ENCODE measurements at regions not wholly inside any gene's neighbourhood (a gene's known extent, or its start where the extent isn't known, plus 50 kb on each side); places are given as distances from the start of the nearest gene placed in this dataset.
"Not testable (repeated sequence)": the region's sequence is repeated elsewhere in the genome, so short reads cannot be mapped to it uniquely, and the experiment has no call there.

DNA sequence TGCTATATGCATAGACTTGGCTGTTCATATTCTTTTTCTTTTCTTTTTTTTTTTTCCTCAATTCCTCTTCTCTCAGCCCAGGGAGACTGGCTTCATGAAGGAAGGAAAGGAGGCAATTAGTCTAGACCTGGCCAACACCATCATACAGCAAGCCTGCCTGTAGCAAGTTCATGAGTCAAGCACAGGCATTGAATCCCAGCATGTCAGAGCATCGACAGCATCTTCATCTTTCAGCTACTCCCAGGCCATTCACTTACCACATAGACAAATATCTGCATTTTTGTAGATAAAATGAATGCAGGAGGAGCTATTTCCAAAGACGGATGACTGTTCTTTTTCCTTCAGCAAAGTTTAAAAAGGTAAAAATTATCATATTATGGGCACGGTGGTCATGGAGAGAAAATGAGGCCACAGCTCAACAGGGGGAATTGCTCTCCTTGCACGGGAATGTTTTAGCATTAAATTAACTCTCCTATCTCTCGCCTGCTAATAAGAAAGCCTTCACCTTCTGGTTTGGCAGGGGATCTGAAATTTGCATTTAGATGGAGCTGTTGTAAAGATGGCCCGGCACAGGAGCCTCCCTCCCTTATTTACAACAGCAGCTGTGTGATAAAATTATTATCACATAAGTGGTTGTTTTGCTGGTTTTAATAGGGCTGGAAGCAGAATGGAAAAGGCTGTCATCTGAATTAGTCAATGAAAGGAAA, 626.5 kb upstream of the AUTS2 start:
- no peak for DNase-seq

DNA sequence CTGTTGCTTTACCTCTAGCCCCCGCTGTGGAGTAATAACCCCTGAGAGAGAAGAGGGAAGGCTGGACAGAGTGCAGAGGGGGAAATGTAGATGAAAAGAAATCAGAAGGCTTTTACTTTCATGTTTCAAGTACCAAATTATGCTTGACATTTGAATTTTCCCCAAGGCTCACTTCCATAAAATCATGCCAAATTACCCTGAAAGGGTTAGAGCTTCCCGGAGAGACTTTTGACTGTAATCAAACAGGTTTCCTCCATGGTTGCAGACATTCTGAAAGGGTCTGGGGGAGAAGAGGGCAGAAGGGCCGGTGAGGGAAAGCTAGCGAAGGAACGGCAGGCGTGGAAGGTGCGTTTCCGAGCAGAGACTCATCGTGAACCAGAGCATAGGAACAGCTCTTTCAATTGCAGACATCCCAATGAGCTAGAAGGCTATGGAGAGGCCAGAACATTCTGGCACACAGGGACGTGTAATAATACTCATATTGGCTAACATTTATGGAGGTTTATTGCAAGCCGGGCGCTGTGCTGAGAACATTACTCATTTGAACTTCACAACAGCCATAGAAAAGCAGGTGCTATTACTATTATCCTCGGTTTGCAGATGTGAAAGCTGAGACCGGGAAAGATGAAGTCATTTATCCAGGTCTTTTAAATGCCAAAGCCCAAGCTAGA, 620.8 kb upstream of the AUTS2 start:
- DNase-seq, result no peak

DNA sequence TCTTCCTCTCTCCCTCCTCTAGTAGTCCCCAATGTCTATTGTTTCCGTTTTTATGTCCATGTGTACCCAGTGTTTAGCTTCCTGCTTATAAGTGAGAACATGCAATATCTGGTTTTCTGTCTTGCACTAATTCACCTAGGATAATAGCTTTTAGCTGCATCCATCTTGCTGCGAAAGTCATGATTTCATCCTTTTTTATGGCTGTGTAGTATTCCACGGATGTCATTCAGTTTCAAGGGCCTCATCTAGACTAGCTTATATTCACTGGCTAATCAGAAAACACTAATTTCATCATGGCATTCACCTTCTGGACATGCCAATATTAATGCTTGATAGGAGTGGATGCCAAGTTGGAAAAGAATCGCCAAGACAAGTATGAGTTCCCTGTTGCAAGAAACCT, 619.6 kb upstream of the AUTS2 start:
- DNase-seq, result no peak

DNA sequence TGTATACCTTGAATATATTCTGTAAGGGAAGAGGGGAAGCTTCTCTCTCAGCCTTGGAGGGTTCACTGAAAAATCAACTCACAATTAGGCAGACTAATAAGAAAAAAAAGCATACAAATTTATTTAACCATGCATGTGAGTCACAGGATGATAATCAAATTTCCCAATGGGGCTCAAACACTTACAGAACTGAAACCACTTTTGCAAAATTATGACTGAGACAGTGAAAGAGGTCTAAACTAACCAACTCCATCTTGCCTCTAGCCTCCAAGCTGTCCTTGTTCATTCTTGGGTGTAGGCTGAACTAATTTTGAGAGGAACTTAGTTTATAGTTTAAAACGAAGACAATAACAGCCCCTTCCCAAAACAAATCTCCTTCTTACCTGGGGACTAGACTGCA, 618.3 kb upstream of the AUTS2 start:
- no peak for DNase-seq

DNA sequence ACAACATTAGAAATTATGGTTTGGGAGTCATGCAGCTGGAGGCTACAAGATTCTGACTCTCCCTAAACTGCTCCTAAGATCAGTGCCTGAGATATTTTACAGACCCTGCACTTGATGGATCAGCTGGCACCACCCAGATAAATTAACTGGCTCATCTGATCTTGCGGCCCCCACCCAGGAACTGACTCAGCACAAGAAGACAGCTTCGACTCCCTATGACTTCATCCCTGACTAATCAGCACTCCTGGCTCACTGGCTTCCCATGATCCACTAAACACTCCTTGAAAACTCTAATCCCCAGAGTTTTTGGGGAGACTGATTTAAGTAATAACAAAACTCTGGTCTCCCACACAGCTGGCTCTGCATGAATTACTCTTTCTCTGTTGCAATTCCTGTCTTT, 617.8 kb upstream of the AUTS2 start:
- not testable (repeated sequence) for DNase-seq

DNA sequence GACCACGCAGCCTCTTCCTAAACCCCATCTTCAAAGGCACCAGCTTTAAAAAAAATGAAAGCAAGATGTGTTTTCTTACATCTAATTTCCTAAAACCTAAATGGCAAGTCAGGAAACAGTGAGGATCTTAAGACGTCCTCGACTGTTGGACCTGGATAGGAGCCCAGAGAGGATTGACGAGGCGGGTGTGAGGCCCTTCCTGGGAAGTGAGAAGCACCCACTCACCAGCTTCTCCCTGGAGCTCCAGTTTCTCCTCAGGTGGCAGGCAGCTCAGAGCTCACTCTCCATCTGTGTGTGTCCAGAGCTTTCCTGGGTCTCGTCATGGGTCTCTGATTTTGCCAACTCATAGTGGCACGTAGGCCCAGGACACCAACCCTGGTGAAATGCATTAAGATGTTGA, 614.0 kb upstream of the AUTS2 start:
- no peak for DNase-seq

DNA sequence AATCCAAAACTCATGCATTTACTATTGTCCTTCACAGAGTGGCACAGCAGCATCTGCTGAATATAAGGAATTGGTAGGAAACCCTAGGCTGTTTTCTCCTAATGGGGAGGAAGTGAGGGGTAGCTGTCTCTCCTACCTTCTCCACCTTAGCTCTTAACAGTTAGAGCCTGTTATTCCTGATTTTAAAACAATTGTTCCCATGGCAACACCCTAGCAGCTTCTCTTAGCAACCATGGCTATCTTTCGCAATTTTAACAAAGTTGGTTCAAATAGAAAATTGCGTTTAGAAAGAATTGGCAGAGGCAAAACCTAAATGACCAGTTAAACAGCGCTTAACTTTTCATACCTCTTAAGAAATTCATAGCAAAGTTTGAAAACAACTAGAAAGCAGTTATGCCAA, 603.4 kb upstream of the AUTS2 start:
- no peak for DNase-seq

DNA sequence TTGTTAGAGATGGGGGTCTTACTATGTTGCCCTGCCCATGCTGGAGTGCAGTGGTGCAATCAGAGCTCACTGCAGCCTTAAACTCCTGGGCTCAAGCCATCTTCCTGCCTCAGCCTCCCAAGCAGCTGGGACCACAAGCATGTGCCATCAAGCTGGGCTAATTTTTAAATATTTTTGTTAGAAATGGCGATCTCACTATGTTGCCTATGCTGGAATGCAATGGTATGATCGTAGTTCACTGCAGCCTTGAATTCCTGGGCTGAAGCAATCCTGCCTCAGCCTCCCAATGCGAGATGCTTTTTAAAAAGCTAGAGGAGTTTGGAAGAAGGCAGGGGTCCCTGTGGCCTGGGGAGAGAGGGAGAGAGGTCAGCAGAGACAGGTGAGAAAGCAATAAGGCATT, 600.1 kb upstream of the AUTS2 start:
- DNase-seq, result no peak

DNA sequence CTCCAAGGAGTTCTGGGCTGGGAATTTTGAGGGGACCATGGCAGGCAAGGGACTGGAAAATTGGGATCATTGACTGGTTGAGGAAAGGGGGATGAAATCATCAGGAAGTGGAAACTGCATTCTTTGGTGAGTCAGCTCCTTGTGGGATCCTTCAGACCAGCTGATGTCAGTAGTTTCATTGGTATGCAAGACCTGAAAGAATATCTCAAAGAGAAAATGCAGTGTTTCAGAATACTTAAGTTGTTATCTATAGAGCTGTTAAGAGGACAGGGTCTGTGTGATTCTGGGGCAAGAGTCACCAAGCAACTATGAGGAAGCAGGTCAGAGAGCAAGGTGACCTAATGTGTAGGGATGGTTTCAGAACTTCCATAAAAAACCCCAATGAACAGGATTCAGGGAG, 595.9 kb upstream of the AUTS2 start:
- no peak for DNase-seq

DNA sequence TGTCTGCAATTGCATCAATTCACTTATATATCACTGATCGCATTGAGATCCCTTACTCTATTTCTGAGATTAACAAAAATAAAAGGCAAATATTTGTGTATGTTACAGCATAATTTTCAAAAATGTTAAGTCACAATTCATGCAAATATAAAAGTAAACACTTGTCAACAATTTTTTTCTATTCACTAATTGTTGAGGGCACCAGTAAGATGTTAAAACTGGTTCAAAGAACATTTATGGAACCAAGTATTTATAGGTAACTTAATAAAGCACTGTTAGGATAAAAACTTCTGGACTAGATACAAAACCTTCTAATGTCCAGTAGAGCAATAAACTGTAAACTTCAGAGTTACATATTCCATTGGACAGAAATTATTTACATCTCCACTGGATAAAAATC, 586.1 kb upstream of the AUTS2 start:
- no peak for DNase-seq

DNA sequence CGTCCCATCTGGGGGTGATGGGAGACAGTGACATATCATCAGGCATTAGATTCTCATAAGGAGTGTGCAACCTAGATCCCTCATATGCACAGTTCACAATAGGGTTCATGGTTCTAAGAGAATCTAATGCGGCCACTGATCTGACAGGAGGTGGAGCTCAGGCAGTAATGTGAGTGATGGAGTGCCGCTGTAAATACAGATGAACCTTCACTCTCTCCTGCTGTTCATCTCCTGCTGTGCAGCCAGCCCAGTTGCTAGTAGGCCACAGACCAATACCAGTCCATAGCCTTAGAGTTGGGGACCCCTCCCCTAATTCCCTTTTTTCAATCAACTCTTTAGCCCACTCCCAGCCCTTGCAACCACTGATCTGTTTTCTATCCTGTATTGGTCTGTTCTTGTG, 581.1 kb upstream of the AUTS2 start:
- DNase-seq, result no peak

DNA sequence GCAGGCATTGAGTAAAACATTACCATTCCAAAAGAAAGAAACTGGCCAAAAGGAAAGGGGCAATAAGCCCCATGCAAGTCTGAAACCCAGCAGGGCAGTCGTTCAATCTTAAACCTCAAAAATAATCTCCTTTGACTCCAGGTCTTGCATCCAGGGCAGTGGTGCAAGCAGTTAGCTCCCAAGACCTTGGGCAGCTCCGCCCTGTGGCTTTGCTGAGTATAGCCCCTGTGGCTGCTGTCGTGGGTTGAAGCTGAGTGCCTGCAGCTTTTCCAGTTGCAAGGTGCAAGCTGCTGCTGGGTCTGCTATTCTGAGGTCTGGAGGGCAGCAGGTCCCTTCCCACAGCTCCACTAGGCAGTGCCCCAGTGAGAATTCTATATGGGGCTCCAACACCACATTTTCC, 580.1 kb upstream of the AUTS2 start:
- no peak for DNase-seq

DNA sequence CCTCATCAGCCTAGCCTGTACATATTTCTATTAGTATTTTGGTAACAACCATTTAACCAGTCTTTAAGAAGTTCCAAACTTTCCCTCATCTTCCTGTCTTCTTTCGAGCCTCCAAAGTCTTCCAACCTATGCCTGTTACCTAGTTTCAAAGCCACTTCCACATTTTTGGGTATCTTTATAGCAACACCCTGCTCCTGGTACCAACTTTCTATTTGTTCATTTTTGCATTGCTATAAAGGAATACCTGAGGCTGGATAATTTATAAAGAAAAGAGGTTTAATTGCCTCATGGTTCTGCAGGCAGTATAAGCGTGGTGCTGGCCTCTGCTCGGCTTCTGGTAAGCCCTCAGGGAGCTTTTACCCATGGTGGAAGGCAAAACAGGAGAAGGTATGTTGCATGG, 578.8 kb upstream of the AUTS2 start:
- DNase-seq, result no peak

DNA sequence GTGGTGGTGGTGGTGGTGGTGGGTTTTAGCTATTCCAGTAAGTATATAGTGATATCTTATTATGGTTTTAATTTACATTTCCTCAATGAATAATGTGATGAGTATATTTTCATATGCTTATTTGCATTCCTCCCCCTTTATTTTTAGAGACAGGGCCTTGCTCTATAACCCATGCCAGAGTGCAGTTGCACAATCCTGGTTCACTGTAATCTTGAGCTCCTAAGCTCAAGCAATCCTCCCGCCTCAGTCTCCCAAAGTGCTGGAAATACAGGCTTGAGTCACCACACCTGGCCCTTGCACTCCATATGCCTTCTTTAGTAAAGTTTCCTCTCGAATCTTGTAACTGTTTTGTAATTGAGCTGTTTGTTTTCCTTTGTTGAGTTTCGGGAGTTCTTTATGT, 577.7 kb upstream of the AUTS2 start:
- DNase-seq, result no peak

DNA sequence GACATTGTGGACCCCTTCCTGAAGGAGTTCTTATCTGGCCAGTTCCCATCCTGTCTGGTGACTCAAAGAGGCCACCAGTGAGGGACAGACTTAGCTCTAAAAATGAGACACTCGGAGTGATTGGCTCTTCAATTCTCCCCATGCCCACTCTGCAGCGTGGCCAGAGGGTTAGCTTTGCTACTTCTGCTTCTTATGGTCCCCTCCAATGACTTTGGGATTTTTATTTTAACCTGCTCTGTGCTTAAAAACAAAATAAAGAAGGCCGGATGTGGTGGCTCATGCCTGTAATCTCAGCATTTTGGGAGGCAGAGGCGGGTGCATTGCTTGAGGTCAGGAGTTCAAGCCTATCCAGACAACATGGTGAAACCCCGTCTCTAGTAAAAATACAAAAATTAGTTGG, 573.0 kb upstream of the AUTS2 start:
- DNase-seq, result no peak

DNA sequence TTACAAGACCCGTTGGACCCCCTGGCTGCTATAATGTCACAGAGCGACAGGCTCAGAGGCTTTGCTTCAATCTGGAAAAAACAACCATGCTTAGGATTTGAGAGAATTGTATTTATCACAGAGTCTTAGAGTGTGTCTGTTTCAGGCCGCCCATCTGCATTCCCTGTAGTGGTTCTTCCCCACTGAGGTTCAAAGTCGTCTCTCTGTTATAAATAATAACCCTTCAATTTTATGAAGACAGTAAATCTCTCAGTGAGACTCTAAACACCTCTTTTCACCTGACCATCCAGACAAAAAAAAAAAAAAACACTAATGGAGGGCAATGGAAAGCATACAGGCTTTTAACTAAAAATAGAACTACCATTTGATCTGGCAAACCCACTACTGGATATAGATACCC, 565.4 kb upstream of the AUTS2 start:
- DNase-seq, result no peak

DNA sequence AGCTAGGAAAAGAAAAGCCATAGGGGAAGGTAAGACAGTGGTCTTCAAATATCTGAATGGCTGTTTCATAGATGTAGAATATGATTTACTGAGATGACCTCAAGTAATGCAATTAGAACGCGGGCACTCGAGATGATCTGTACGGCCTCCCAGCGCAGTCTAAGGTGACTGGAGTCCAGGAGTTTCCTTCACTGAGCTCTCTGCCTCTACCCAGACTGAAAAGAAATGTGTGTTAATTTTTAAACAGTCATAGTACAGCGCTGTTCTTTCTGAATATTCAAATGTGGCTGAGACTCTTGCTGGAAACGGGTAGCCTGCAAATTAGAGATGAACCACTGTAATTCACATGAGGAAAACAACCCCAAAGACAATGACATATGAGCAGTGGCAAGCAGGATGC, 562.4 kb upstream of the AUTS2 start:
- no peak for DNase-seq

DNA sequence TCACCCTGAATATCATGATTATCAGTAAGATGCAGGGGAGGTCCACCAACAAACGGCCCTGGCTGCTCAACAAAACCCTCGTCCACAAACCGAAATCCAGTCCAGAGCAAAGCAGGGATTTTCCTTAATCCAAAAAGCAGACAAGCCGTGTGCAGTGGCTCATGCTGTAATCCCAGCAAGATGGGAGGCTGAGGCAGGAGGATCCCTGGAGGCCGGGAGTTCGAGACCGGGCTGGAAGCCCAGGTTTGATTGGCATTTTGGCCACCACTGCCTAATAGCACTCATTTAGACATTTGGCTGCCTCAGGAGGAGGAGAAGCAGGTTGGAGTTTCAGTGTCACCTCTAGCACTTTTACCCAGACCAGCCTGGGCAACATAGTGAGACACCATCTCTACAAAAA, 562.0 kb upstream of the AUTS2 start:
- DNase-seq, result no peak

DNA sequence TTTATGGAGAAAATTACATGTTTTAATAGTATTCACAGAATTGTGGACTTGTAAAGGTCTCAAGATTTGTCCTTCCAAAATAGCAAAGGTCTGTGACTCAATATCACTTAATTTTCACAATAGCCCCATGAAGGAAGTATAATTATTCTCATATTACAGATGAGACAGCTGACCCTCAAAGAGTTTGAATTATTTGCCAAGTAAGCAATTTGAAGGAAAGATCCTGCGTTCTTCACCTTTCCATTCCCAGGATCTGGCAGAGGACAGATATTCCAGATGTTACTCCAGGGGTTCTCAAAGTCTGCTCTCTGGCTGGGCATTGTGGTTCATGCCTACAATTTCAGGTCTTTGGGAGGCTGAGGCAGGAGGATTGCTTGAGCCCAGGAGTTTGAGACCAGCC, 559.4 kb upstream of the AUTS2 start:
- no peak for DNase-seq

DNA sequence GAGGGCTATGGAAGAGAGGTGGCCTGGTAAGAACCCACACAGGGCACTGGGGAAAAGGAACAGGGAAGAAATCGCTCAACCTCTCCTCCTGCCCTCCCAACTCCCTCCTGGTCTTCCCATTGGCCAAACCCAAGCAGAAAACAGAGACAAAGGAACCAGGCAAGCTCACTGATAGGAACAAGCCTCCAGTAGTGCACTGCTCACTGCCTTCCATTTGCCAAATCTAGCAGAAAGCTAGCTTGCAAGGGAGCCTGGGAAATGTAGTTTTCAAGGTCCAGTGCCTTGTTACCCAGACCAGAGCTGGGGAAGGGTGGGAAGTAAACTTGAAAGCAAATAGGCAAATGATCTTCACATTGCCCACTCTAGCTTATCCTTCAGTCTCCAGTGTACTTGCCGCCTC, 556.1 kb upstream of the AUTS2 start:
- no peak for DNase-seq

DNA sequence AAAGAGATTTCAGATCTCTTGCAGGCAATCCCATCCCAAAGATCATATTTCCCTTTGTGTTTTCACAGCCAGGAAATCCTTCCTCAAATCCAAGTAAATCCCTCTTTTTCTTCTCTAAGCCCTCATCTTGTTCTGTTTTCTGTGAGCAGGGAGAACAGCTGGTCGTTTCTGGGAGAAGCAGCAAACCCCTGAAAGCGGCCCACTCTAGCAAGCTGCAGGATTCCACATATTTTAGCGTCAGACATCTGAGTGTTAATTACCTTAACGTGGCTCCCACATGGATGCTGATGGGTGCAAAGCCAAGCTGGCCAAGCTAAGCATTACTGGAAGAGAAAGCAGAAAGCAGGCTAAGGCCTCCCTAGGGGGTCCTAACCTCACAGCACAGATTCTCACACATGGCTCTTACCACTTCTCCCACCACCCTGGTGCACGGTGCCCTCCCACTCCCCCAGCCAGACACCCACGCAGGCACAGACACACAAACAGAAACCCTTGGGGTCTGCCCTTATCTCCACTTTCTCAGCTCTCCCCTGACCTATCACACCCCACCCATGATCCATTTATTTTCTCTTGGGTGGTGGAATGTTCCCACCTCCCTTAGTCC, 551.0 kb upstream of the AUTS2 start:
- DNase-seq, result no peak

DNA sequence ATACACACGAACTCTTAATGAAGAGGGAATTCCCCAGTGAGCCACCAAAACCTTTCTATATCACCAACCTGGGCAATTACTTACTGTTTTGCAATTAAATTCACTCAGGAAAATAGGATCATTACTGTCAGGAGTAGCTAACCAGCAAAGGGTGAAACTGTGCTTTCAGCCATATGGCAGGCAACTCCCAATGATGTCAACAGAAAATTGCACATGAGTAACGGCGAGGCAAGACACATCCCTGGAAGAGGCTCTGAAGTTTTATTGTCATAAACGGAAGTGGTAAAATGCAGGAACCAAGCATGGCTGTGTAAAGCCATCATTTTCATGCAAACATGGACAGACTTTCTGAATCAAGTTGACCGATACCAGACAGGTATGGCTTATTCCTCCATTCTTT, 548.9 kb upstream of the AUTS2 start:
- no peak for DNase-seq

DNA sequence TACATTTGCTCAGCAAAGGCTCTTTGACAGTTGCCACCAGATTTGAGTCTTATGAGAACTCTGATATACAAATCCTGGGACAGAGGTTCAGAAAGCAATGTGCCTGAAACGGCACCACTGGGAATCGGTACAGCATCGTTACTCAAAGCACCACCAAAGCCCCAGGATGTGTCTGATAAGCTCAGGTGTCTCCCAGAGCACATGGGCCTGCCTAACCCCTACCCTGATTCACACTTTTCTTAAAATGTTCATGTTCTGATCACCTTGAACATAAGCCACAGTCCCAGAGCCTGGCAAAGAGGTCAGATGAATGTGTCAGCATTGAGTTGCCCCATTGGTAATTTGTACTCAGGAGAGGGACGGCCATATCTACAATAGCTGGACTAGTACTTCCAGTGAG, 545.8 kb upstream of the AUTS2 start:
- no peak for DNase-seq

DNA sequence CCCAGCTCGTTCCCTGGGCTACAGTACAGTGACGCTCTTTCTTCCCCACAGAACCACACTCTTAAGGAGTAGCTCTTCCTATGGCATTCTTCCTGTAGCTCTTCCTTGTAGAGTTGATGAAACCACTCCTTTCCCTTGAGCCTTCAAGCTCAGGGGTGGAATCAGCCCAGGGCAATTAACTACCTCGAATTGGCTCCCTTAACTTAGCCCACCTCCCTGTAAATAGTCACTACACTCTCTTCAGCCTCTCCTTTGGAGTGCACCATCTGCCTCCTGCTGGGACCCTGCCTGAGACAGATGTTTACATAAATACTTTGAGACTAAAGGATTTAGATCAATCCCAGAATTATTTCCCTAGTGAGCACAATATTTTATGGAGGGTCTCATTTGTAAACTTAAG, 537.8 kb upstream of the AUTS2 start:
- DNase-seq, result no peak

Data from stimulated activated CD4-positive, alpha-beta T cell treated with anti-CD3 and anti-CD28 coated beads, Interleukin-1b, Interleukin-23, amount 100 ng/mL, for 48 hours (primary cell).